ENCODE measurements at regions not wholly inside any gene's neighbourhood (a gene's known extent, or its start where the extent isn't known, plus 50 kb on each side); places are given as distances from the start of the nearest gene placed in this dataset.

DNA sequence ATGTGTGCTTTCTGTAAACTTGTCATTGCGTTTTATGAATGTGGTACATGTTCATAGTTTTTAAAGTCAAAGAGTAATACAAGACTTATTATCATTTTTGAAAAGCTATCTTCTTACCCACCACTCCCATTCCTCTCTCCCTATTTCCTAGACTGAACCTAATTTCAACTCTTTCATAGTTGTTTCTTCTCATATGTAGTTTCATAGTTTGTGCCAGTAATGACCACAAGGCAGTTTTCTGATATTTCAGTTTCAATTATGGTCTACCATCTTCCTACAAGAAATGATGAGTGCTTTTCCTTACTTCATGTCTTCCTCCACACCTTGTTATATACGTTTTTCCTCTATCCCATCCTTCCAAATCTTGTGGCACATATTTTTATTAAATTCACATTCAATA is 445.0 kb upstream of the GOLIM4 start:
- Mint-ChIP-seq H3K4me1 (ENCODE audit: low read depth) (no peaks in the 10 kb centered on the region), H3K27me3 (no peaks in the 10 kb centered on the region), H3K9me3 (no peaks in the 10 kb centered on the region), H3K27ac (no peak overlapping the region), H3K4me3 (no peak overlapping the region), H3K36me3 (ENCODE audit: low read depth) (no peaks in the 10 kb centered on the region)
- DNase-seq, result no peak

DNA sequence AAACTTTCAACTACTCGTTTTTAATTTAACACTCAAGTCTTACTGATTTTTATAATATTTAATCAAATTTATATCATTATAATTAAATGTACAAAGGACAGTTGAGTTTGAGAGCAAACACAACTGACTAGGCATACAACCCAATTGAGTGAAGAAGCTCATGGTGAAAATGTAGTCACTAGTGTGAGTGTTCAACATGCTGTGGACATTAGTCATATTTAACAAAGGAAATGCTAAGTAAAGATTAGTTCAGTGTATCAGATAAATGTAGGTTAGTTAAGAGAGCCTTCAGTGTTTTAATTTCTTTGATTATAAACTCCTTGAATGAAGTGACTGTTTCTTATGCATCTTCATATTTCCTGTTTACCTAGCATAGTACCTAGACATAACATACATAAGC is 444.2 kb upstream of the GOLIM4 start:
- Mint-ChIP-seq H3K4me1 (ENCODE audit: low read depth) (no peaks in the 10 kb centered on the region), H3K4me3 (no peak overlapping the region), H3K27ac (no peak overlapping the region), H3K9me3 (no peaks in the 10 kb centered on the region), H3K36me3 (ENCODE audit: low read depth) (no peaks in the 10 kb centered on the region), H3K27me3 (no peaks in the 10 kb centered on the region)
- DNase-seq, result no peak

DNA sequence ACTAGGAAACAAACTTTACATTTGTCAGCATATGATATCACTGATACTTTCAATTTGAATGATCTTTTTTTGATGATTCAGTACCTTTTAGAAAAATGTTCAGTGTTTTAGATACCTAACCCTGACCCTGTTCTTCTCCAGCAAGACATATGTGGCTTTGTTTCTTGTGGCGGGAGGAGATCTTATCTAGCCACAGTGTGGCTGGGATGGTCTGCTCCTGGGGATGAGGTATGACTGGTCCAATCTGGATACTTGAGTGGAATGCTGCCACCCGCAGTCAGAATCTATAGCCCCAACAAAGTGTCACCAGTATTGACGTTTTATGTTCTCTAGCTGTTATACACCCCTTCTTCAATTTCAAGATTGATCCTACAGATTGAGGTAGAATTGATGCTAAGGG is 439.0 kb upstream of the GOLIM4 start:
- DNase-seq, result no peak
- Mint-ChIP-seq H3K27me3 (no peaks in the 10 kb centered on the region), H3K27ac (no peak overlapping the region), H3K4me3 (no peak overlapping the region), H3K9me3 (no peaks in the 10 kb centered on the region), H3K36me3 (ENCODE audit: low read depth) (no peaks in the 10 kb centered on the region), H3K4me1 (ENCODE audit: low read depth) (no peaks in the 10 kb centered on the region)

DNA sequence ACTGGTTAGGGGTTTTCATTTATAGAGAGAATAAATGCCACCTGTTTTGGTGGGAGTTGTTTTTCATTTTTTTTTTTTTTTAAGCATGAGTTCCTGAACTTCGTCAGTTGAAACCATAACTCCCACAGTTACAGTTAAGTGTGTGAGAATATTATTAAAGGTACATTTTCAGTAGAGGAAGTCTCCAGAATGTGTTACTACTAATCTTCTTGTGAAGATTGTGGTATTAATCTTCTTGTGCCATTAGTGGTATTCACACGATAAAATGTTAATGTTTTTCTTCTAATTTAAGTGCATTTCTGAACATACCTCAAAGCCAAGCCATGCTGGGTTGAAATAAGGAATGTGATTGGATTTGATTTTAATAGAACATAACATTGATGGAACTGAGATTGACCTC is 437.9 kb upstream of the GOLIM4 start:
- H3K27ac Mint-ChIP-seq, result no peak overlapping the region
- no peaks in the 10 kb centered on the region for H3K36me3 Mint-ChIP-seq (ENCODE audit: low read depth)
- peaks cover 2% of the 10 kb centered on the region for H3K9me3 Mint-ChIP-seq
- H3K4me1 Mint-ChIP-seq (ENCODE audit: low read depth), result no peaks in the 10 kb centered on the region
- DNase-seq, result no peak
- H3K4me3 Mint-ChIP-seq, result no peak overlapping the region
- no peaks in the 10 kb centered on the region for H3K27me3 Mint-ChIP-seq

DNA sequence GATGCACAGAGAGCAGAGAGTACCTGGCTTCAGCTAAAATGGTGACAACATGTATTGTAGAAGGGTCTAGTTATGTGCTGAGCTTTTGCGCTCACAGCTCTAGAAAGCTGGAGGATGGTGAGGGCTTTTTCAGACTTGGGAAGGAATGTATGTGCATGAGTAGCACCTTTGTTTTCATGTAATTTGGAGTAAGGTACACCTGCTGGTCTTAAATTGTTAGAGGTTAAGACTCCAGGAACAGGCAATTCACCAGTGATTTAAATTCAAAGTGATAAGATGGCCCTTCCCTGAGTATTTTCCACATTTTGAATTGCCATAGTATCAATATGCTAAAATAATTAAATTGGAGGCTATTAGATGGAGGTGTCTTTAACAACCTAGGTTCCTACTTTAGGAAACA is 436.4 kb upstream of the GOLIM4 start:
- Mint-ChIP-seq H3K4me1 (ENCODE audit: low read depth) (no peaks in the 10 kb centered on the region), H3K9me3 (peaks cover 2% of the 10 kb centered on the region), H3K27me3 (no peaks in the 10 kb centered on the region), H3K27ac (no peak overlapping the region), H3K4me3 (no peak overlapping the region), H3K36me3 (ENCODE audit: low read depth) (no peaks in the 10 kb centered on the region)
- DNase-seq, result no peak

DNA sequence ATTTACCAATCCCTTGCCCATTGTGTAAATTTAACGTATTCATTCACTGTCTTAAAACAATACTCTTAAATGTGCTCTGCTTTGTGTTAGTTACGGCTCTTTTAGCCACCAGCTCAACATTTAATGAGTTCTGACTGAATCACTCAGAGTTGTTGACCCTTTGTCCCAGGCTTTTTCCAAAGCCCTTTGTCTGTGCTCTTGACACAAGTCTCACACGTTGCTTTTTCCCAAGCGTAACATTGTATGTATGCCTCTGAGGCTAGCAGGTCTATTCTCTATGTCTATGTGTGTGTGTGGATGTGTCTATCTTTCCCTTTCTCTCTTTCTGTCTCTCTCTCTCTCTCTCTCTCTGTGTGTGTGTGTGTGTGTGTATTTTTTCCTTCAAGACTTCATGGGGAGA is 435.4 kb upstream of the GOLIM4 start:
- no peak overlapping the region for H3K27ac Mint-ChIP-seq
- no peaks in the 10 kb centered on the region for H3K36me3 Mint-ChIP-seq (ENCODE audit: low read depth)
- H3K4me1 Mint-ChIP-seq (ENCODE audit: low read depth), result no peaks in the 10 kb centered on the region
- no peak for DNase-seq
- peaks cover 2% of the 10 kb centered on the region for H3K9me3 Mint-ChIP-seq
- H3K4me3 Mint-ChIP-seq, result no peak overlapping the region
- H3K27me3 Mint-ChIP-seq, result no peaks in the 10 kb centered on the region

DNA sequence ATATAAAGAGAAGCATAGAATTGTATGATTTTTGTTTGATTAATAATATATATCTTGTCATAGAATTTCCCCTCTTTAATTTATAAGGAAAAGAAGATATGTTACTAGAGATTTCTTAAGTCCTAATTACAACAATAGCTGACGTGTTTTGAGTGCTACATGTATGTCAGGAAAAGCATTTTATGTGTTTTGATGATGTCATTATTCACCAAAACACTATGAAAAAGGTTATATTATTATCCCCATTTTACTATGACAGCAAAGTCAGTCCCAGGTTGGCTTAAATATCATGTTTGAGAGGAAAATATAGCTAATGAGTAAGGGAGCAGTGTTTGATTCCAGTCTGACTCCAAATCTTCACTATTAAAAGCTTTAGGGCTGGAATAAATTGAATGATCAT is 428.4 kb upstream of the GOLIM4 start:
- Mint-ChIP-seq H3K4me1 (ENCODE audit: low read depth) (no peaks in the 10 kb centered on the region), H3K9me3 (peaks cover 2% of the 10 kb centered on the region), H3K27me3 (no peaks in the 10 kb centered on the region), H3K4me3 (no peak overlapping the region), H3K27ac (no peak overlapping the region), H3K36me3 (ENCODE audit: low read depth) (no peaks in the 10 kb centered on the region)
- no peak for DNase-seq

DNA sequence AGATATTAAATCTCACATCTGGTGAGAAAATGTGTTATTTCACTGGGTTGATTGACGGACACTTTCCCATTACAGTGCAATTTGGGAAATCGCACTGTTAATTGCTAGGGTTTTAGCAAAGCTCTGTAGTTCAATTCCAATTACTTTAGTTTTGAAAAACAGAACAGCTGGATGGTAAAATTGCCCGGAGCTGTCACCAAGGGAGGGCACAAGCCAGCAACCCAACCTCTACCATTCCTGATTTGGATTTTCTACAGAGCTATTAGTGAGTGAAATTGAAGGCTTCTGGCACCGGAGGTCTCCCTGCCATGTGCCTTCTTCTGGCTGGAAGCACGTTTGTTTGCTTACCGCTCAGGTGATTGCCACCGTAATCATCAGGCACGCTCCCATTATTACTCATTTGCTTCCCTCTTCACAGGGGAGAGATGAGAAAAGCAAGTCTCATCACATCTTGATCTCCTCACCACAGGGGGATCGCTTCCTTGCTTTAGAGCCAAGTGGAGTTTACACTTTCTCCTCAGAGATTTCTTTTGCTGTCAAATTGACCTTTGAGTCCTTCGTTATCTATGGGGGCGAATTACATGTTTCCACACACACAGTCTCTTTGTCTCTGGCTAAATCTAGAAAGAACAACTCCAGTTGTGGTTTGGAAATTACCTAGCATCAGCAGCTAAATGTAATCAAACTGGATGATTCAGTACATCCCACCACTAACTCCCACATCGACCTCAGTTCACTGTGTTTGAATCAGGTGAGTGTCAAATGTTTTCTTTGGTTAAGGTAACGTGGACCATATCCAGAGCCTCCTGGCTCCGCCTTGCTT is 421.7 kb upstream of the GOLIM4 start:
- no peak overlapping the region for H3K27ac Mint-ChIP-seq
- H3K36me3 Mint-ChIP-seq (ENCODE audit: low read depth), result no peaks in the 10 kb centered on the region
- no peak for DNase-seq
- no peaks in the 10 kb centered on the region for H3K27me3 Mint-ChIP-seq
- H3K9me3 Mint-ChIP-seq, result no peaks in the 10 kb centered on the region
- H3K4me3 Mint-ChIP-seq, result no peak overlapping the region
- H3K4me1 Mint-ChIP-seq (ENCODE audit: low read depth), result no peaks in the 10 kb centered on the region

DNA sequence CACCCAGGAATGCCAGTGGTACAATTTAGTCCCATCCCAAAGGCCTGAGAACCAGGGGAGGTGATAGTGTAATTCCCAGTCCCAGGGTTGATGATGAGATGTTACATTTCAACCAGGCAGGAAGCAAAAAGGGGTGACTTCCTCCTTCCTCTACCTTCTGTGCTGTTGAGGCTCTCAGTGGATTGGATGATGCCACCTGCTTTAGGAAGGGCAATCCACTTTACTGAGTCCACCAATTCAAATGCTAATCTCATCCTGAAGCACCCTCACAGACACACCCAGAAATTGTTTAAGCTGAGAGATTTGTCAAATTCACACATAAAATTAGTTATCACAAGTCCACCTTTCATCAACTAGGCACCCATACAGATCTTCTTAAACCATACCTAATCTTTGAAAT is 418.5 kb upstream of the GOLIM4 start:
- DNase-seq, result no peak
- Mint-ChIP-seq H3K27ac (no peak overlapping the region), H3K4me1 (ENCODE audit: low read depth) (no peaks in the 10 kb centered on the region), H3K9me3 (no peaks in the 10 kb centered on the region), H3K36me3 (ENCODE audit: low read depth) (no peaks in the 10 kb centered on the region), H3K27me3 (no peaks in the 10 kb centered on the region), H3K4me3 (no peak overlapping the region)

DNA sequence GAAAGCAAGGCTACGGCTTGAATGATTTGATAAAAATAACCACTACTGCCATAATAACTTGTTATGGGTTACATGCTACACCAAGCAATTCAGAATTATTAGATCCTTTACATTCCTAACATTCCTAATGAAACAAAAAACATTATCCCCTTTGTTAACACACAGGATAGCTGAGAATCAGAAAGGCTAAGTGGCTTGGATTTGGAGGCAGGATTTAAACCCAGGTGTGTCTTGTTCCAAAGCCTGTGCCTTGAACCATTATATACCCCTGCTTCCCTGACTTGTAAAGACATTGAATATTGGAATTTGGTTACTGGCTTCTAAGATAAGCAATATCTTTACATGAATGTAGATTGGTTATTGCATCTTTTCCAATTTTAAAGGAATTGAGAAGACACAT is 417.1 kb upstream of the GOLIM4 start:
- Mint-ChIP-seq H3K9me3 (no peaks in the 10 kb centered on the region), H3K27ac (no peak overlapping the region), H3K4me1 (ENCODE audit: low read depth) (no peaks in the 10 kb centered on the region), H3K36me3 (ENCODE audit: low read depth) (no peaks in the 10 kb centered on the region), H3K4me3 (no peak overlapping the region), H3K27me3 (no peaks in the 10 kb centered on the region)
- no peak for DNase-seq

DNA sequence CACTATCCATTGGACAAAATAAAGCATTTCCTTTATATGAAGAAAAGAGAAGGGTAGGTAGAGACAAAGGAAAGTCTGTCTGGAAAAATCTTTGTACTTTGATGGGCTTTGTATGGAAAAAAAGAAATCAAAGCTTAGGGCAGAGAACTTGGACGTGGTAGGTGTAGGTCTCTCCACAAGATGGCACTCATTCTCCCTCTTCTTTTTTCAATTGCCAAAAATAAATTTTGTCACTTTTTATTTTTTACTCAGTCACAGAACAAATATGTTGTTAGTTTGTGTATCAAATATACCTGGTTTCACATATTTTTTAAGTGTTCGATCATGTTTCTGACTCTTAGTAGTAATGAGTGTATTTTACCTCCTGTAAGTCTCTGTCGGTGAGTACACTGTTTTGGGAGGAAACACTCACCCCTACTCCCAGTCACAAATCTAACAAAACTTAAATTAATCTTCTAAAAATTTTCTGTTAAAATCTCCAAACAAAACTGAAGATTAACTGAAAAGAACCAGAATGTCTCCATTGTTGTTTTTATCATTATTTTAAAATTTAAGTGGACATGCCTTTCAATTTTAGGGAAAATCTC is 415.8 kb upstream of the GOLIM4 start:
- Mint-ChIP-seq H3K4me3 (no peak overlapping the region), H3K27ac (no peak overlapping the region), H3K9me3 (no peaks in the 10 kb centered on the region), H3K4me1 (ENCODE audit: low read depth) (no peaks in the 10 kb centered on the region), H3K36me3 (ENCODE audit: low read depth) (no peaks in the 10 kb centered on the region), H3K27me3 (no peaks in the 10 kb centered on the region)
- no peak for DNase-seq

DNA sequence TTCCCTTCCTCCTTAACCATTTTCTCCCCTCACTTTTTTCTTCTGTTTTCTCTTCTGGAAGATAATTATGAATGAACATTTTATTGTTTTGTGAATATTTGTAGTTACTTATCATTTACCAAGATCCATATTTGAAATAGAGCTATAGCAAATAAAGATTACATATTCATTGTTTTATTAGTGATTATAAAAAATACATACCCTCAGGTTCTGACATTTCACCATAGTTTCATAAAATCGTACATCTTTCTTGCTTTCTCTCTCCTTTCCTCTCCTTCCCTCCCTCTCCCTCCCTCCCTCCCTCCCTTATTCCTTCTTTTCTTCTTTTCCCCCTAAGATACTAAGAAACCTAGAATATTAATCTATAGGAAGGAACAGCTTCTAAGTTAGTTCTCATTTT is 410.9 kb upstream of the GOLIM4 start:
- Mint-ChIP-seq H3K27me3 (no peaks in the 10 kb centered on the region), H3K9me3 (no peaks in the 10 kb centered on the region), H3K4me3 (no peak overlapping the region), H3K27ac (no peak overlapping the region), H3K4me1 (ENCODE audit: low read depth) (no peaks in the 10 kb centered on the region), H3K36me3 (ENCODE audit: low read depth) (no peaks in the 10 kb centered on the region)
- no peak for DNase-seq

DNA sequence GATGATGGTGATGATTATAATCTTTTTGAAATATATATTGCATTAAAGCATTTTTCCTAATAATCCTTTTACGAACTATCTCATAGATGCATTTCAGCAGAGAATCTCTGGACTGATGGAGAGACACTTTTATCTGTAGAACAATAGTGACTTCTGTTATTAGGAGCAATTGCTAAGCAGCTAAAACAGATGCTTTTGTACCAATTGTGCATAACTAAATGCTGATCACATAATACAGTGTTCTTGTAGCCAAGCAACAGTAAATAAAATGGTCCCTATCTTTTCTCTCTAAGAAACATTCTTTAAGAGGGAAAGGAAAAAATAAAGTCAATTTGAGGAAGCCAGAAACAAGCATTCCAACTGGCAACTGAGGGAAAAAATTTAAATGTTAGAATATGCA is 405.8 kb upstream of the GOLIM4 start:
- Mint-ChIP-seq H3K27ac (no peak overlapping the region), H3K9me3 (no peaks in the 10 kb centered on the region), H3K4me1 (ENCODE audit: low read depth) (no peaks in the 10 kb centered on the region), H3K36me3 (ENCODE audit: low read depth) (no peaks in the 10 kb centered on the region), H3K27me3 (no peaks in the 10 kb centered on the region), H3K4me3 (no peak overlapping the region)
- no peak for DNase-seq

DNA sequence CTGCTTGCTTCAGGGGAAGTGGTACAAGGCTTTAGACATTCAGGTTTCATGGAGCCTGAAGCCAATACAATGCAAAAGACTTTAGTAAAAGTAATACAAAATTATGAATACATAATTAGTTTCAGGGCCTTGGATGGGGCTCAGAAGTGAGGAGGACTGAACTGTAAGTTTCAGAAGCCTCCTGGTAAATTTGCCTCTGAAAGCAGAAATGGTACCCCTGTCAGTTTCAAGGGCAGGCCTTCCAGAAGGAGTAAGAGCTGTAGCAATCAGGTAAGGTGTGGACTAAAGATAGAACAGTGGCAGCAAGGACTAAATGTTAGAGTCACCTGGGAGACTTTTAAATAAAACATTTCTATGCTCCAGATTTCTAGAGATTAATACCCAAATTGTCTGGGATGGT is 402.5 kb upstream of the GOLIM4 start:
- H3K9me3 Mint-ChIP-seq, result no peaks in the 10 kb centered on the region
- no peak overlapping the region for H3K4me3 Mint-ChIP-seq
- no peak for DNase-seq

DNA sequence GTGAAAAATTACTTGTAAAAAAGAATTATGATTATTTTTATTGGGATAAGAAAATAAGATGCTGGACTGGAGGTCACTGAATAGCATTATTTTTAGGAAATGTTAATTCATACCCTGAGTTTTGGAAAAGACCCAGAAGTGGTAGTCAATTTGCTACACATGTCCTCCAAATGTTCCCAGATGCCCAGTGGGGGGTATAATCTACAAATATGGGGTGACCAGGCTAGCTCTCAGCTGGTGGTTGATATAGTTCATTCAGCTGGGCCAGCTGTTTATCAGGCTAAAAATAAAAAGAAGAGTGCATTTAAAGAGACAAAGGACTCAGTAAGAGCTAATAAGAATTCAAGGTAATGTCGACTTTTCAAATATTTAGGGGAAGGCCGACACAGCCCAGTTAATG is 402.0 kb upstream of the GOLIM4 start:
- Mint-ChIP-seq H3K27ac (no peak overlapping the region), H3K4me1 (ENCODE audit: low read depth) (no peaks in the 10 kb centered on the region), H3K4me3 (no peak overlapping the region), H3K36me3 (ENCODE audit: low read depth) (no peaks in the 10 kb centered on the region), H3K9me3 (no peaks in the 10 kb centered on the region), H3K27me3 (no peaks in the 10 kb centered on the region)
- no peak for DNase-seq

More for the DNA sequence above, 402.5 kb upstream of the GOLIM4 start:
- H3K36me3 Mint-ChIP-seq (ENCODE audit: low read depth), result no peaks in the 10 kb centered on the region
- no peaks in the 10 kb centered on the region for H3K4me1 Mint-ChIP-seq (ENCODE audit: low read depth)
- no peaks in the 10 kb centered on the region for H3K27me3 Mint-ChIP-seq
- no peak overlapping the region for H3K27ac Mint-ChIP-seq

DNA sequence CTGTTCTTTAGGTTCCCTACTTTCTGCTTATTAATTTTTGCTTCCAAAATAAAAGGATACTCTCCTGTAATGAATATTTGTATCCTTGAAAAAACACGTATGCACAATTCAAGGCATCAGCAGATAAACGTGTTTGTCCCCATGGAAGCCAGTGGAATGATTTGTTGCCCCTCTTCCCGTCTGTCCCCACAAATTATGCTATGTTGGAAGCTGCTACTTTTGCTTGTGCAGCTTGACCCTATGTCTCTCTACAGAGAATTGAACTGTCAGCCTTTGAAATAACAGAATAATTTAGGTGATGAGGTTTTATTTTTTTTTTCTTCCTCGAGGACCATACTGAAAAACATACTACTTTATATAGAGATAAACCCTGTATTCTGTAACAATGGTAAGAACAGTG is 401.5 kb upstream of the GOLIM4 start:
- Mint-ChIP-seq H3K36me3 (ENCODE audit: low read depth) (no peaks in the 10 kb centered on the region), H3K9me3 (no peaks in the 10 kb centered on the region), H3K4me1 (ENCODE audit: low read depth) (no peaks in the 10 kb centered on the region), H3K4me3 (no peak overlapping the region), H3K27me3 (no peaks in the 10 kb centered on the region), H3K27ac (no peak overlapping the region)
- DNase-seq, result no peak
